HEK293 (cell line): ENCODE measurements at regions not wholly inside any gene's neighbourhood (a gene's known extent, or its start where the extent isn't known, plus 50 kb on each side); places are given as distances from the start of the nearest gene placed in this dataset.

Experiments
- CTCF ChIA-PET: fragments of 350-600 bp; formaldehyde crosslinking; extraction: SDS; loops from one replicate; lab custom pipeline; 2021; ENCODE audit warnings: antibody characterized with exemption; lab: Yijun Ruan, JAX
- POLR2A ChIA-PET: fragments of 300-600 bp; formaldehyde crosslinking; extraction: SDS; loops from one replicate; lab custom pipeline; 2020; ENCODE audit warnings: antibody characterized with exemption, inconsistent platforms; lab: Yijun Ruan, JAX
- H3K27ac ChIP-seq: fragments of 200-500 bp; sonication (Bioruptor generic); 2 replicates; pipeline ENCODE4 v1.5.1; 2014; ENCODE audit warnings: low read depth, low read length, control low read depth, inconsistent platforms; ENCODE audit errors: extremely low read depth
- H3K36me3 ChIP-seq, 2 experiments: fragments of 200-500 bp in 1 of 2; sonication (Bioruptor generic) in 1 of 2; 1 replicate in 1 of 2; 2 replicates in 1 of 2; pipeline ENCODE4 v1.5.1; 2014 to 2017; ENCODE audit warnings: inconsistent platforms in 2 of 2, low read length in 2 of 2; ENCODE audit not compliant: control insufficient read depth in 2 of 2, insufficient read depth in 1 of 2
- H3K4me1 ChIP-seq: fragments of 200-500 bp; sonication (Bioruptor generic); 2 replicates; pipeline ENCODE4 v1.5.1; 2014; ENCODE audit warnings: mild to moderate bottlenecking, low read length, inconsistent platforms; ENCODE audit not compliant: control insufficient read depth, insufficient read depth
- H3K4me3 ChIP-seq: 2 replicates; pipeline ENCODE4 v1.5.1; 2011; ENCODE audit warnings: low read depth, mild to moderate bottlenecking, control low read depth, low read length, moderate library complexity
- H3K9me3 ChIP-seq: fragments of 200-500 bp; sonication (Bioruptor generic); 2 replicates; pipeline ENCODE4 v1.5.1; 2014; ENCODE audit warnings: low read depth, low read length, inconsistent platforms; ENCODE audit not compliant: control insufficient read depth, insufficient read depth
- BCL11B ChIP-seq: fragments of 450-650 bp; formaldehyde crosslinking; IDR thresholded peaks from 2 replicates; pipeline ENCODE4 v1.5.1; 2016; ENCODE audit warnings: low read depth, missing biosample characterization, missing genetic modification characterization
- EGR2 ChIP-seq: fragments of 450-650 bp; formaldehyde crosslinking; IDR thresholded peaks from 2 replicates; pipeline ENCODE4 v1.5.1; 2016; ENCODE audit warnings: low read depth, missing biosample characterization, missing genetic modification characterization
- KLF16 ChIP-seq: fragments of 450-650 bp; formaldehyde crosslinking; IDR thresholded peaks from 2 replicates; pipeline ENCODE4 v1.5.1; 2017; ENCODE audit warnings: missing biosample characterization, missing genetic modification characterization
- KLF7 ChIP-seq: fragments of 450-650 bp; formaldehyde crosslinking; IDR thresholded peaks from 2 replicates; pipeline ENCODE4 v1.5.1; 2016; ENCODE audit warnings: missing biosample characterization, missing genetic modification characterization, borderline replicate concordance
- PRDM1 ChIP-seq: fragments of 450-650 bp; formaldehyde crosslinking; IDR thresholded peaks from 2 replicates; pipeline ENCODE4; 2016; ENCODE audit warnings: missing biosample characterization, missing genetic modification characterization
- PRDM2 ChIP-seq: fragments of 450-650 bp; formaldehyde crosslinking; IDR thresholded peaks from 2 replicates; pipeline ENCODE4 v1.5.1; 2016; ENCODE audit warnings: missing biosample characterization, missing genetic modification characterization, borderline replicate concordance
- YY1 ChIP-seq: fragments of 450-650 bp; formaldehyde crosslinking; IDR thresholded peaks from 2 replicates; pipeline ENCODE4 v1.5.1; 2018; ENCODE audit warnings: missing biosample characterization, missing genetic modification characterization
- YY2 ChIP-seq: fragments of 450-650 bp; formaldehyde crosslinking; IDR thresholded peaks from 2 replicates; pipeline ENCODE4 v1.5.1; 2016; ENCODE audit warnings: missing biosample characterization, missing genetic modification characterization
- ZFHX2 ChIP-seq: fragments of 450-650 bp; formaldehyde crosslinking; conservative IDR thresholded peaks from 2 replicates; pipeline ENCODE4 v1.5.1; 2016; ENCODE audit warnings: missing biosample characterization, missing genetic modification characterization
- ZNF211 ChIP-seq: fragments of 450-650 bp; formaldehyde crosslinking; IDR thresholded peaks from 2 replicates; pipeline ENCODE4 v1.5.1; 2016; ENCODE audit warnings: low read depth, missing biosample characterization, missing genetic modification characterization
- ZNF23 ChIP-seq: fragments of 450-650 bp; formaldehyde crosslinking; IDR thresholded peaks from 2 replicates; pipeline ENCODE4 v1.5.1; 2016; ENCODE audit warnings: missing biosample characterization, missing genetic modification characterization, borderline replicate concordance
- ZNF239 ChIP-seq: fragments of 450-650 bp; formaldehyde crosslinking; IDR thresholded peaks from 2 replicates; pipeline ENCODE4 v1.5.1; 2016; ENCODE audit warnings: missing biosample characterization, missing genetic modification characterization
- ZNF280C ChIP-seq: fragments of 450-650 bp; formaldehyde crosslinking; IDR thresholded peaks from 2 replicates; pipeline ENCODE4 v1.5.1; 2016; ENCODE audit warnings: missing biosample characterization, missing genetic modification characterization
- ZNF449 ChIP-seq: fragments of 450-650 bp; formaldehyde crosslinking; IDR thresholded peaks from 2 replicates; pipeline ENCODE4 v1.5.1; 2017; ENCODE audit warnings: missing biosample characterization, mild to moderate bottlenecking, missing genetic modification characterization, moderate library complexity
- ZNF548 ChIP-seq: fragments of 450-650 bp; formaldehyde crosslinking; IDR thresholded peaks from 2 replicates; pipeline ENCODE4 v1.5.1; 2016; ENCODE audit warnings: missing biosample characterization, missing genetic modification characterization
- ZNF580 ChIP-seq: fragments of 450-650 bp; formaldehyde crosslinking; IDR thresholded peaks from 2 replicates; pipeline ENCODE4 v1.5.1; 2016; ENCODE audit warnings: missing biosample characterization, missing genetic modification characterization
- ZNF610 ChIP-seq: fragments of 450-650 bp; formaldehyde crosslinking; IDR thresholded peaks from 2 replicates; pipeline ENCODE4 v1.5.1; 2016; ENCODE audit warnings: missing biosample characterization, missing genetic modification characterization, borderline replicate concordance
- ZNF768 ChIP-seq: fragments of 450-650 bp; formaldehyde crosslinking; IDR thresholded peaks from 2 replicates; pipeline ENCODE4 v1.5.1; 2018; ENCODE audit warnings: missing biosample characterization, mild to moderate bottlenecking, missing genetic modification characterization
- ZNF777 ChIP-seq: fragments of 450-650 bp; formaldehyde crosslinking; IDR thresholded peaks from 2 replicates; pipeline ENCODE4 v1.5.1; 2017; ENCODE audit warnings: missing biosample characterization, missing genetic modification characterization, borderline replicate concordance
- ZSCAN4 ChIP-seq: fragments of 450-650 bp; formaldehyde crosslinking; IDR thresholded peaks from 2 replicates; pipeline ENCODE4 v1.5.1; 2017; ENCODE audit warnings: missing biosample characterization, missing genetic modification characterization

GRCh38 chr16:81174644-81175324, 63.7 kb upstream of the BCO1 start:
- no peak for TF ChIP-seq KLF16 (tag by site-specific recombination)
- no peak for TF ChIP-seq PRDM2 (tag by site-specific recombination)
- no peak for TF ChIP-seq ZNF449 (tag by site-specific recombination)
- TF ChIP-seq KLF7 (tag by site-specific recombination) = no peak
- no peak for TF ChIP-seq YY1 (tag by site-specific recombination)
- TF ChIP-seq ZNF768 (tag by site-specific recombination) = no peak
- TF ChIP-seq ZNF580 (tag by site-specific recombination) = no peak
- no peak for TF ChIP-seq BCL11B (tag by site-specific recombination)
- TF ChIP-seq ZNF239 (tag by site-specific recombination) = no peak
- no peak for TF ChIP-seq ZNF280C (tag by site-specific recombination)
- Histone ChIP-seq H3K9me3 (no peaks in the 10 kb centered on the region), H3K27ac (no peak overlapping the region), H3K4me3 (no peak overlapping the region), H3K36me3 (no peaks in the 10 kb centered on the region), H3K4me1 (no peaks in the 10 kb centered on the region)
- POLR2A ChIA-PET = no interaction called here
- CTCF ChIA-PET = no interaction called here

GRCh38 chr16:81172769-81173658, 65.5 kb upstream of the BCO1 start:
- H3K4me1 ChIP-seq = no peaks in the 10 kb centered on the region
- ChIA-PET POLR2A (no interaction called here), CTCF (no interaction called here)
- H3K27ac ChIP-seq = no peak overlapping the region
- no peaks in the 10 kb centered on the region for H3K36me3 ChIP-seq
- H3K9me3 ChIP-seq = no peaks in the 10 kb centered on the region
- no peak overlapping the region for H3K4me3 ChIP-seq
- TF ChIP-seq ZNF548 (tag by site-specific recombination) (no peak), ZFHX2 (tag by site-specific recombination) (peak; percentile 46; the same call in 1 of the 2 replicates), ZNF211 (tag by site-specific recombination) (no peak), ZNF777 (tag by site-specific recombination) (peak; percentile 50; the same call in 1 of the 2 replicates), ZNF23 (0 out of 2 replicates have a peak, but pooled peaks have one; percentile 15), ZSCAN4 (tag by site-specific recombination) (peak; percentile 83), EGR2 (0 out of 2 replicates have a peak, but pooled peaks have one; percentile 8), ZNF610 (no peak), YY2 (tag by site-specific recombination) (0 out of 2 replicates have a peak, but pooled peaks have one; percentile 13), PRDM1 (peak; percentile 58; the same call in 1 of the 2 replicates)
